Panc1 (cell line): ENCODE measurements at regions not wholly inside any gene's neighbourhood (a gene's known extent, or its start where the extent isn't known, plus 50 kb on each side); places are given as distances from the start of the nearest gene placed in this dataset.

Experiments used
- TF ChIP-seq, protein P1 (sequence below): fragments of 450-650 bp; IDR thresholded peaks from 2 replicates; pipeline ENCODE4 v1.5.1; 2017; ENCODE audit warnings: mild to moderate bottlenecking
- TF ChIP-seq, protein P2 (sequence below), 2 experiments: IDR thresholded peaks; 2 replicates each; pipeline ENCODE4 v1.6.1; 2011 to 2012; ENCODE audit warnings: low read depth in 2 of 2, control low read depth in 1 of 2, low read length in 1 of 2, mild to moderate bottlenecking in 1 of 2, moderate library complexity in 1 of 2; ENCODE audit not compliant: insufficient read depth in 1 of 2

DNA sequence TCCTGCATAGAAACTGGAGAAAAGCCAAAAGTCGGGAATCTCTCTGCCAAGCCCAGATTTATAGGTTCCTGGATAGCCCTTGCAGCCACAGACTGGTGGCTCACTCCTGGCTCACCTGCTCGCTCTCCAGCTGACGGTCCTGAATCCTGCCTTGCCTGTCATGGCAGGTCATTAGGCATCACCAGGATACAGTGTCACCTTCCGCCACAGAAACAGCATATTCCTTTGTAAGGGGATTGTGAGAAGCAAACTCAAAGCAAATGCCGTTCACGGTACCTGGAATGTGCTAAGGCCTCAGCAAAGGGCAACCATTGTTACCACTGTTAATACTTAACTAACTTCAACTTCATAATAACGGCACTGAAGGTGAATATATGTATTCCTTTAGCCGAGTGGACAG is 57.1 kb upstream of the GPR45 start:
- TF ChIP-seq, protein P1, sequence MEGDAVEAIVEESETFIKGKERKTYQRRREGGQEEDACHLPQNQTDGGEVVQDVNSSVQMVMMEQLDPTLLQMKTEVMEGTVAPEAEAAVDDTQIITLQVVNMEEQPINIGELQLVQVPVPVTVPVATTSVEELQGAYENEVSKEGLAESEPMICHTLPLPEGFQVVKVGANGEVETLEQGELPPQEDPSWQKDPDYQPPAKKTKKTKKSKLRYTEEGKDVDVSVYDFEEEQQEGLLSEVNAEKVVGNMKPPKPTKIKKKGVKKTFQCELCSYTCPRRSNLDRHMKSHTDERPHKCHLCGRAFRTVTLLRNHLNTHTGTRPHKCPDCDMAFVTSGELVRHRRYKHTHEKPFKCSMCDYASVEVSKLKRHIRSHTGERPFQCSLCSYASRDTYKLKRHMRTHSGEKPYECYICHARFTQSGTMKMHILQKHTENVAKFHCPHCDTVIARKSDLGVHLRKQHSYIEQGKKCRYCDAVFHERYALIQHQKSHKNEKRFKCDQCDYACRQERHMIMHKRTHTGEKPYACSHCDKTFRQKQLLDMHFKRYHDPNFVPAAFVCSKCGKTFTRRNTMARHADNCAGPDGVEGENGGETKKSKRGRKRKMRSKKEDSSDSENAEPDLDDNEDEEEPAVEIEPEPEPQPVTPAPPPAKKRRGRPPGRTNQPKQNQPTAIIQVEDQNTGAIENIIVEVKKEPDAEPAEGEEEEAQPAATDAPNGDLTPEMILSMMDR = no peak
- TF ChIP-seq, protein P2, sequence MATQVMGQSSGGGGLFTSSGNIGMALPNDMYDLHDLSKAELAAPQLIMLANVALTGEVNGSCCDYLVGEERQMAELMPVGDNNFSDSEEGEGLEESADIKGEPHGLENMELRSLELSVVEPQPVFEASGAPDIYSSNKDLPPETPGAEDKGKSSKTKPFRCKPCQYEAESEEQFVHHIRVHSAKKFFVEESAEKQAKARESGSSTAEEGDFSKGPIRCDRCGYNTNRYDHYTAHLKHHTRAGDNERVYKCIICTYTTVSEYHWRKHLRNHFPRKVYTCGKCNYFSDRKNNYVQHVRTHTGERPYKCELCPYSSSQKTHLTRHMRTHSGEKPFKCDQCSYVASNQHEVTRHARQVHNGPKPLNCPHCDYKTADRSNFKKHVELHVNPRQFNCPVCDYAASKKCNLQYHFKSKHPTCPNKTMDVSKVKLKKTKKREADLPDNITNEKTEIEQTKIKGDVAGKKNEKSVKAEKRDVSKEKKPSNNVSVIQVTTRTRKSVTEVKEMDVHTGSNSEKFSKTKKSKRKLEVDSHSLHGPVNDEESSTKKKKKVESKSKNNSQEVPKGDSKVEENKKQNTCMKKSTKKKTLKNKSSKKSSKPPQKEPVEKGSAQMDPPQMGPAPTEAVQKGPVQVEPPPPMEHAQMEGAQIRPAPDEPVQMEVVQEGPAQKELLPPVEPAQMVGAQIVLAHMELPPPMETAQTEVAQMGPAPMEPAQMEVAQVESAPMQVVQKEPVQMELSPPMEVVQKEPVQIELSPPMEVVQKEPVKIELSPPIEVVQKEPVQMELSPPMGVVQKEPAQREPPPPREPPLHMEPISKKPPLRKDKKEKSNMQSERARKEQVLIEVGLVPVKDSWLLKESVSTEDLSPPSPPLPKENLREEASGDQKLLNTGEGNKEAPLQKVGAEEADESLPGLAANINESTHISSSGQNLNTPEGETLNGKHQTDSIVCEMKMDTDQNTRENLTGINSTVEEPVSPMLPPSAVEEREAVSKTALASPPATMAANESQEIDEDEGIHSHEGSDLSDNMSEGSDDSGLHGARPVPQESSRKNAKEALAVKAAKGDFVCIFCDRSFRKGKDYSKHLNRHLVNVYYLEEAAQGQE (IDR thresholded peaks at IDR 0.05; ENCODE audit: insufficient read depth in 1 of 2, low read depth in 2 of 2, low read length in 1 of 2) = no peak
